ENCODE measurements at regions not wholly inside any gene's neighbourhood (a gene's known extent, or its start where the extent isn't known, plus 50 kb on each side); places are given as distances from the start of the nearest gene placed in this dataset.
A peak's percentile ranks its signal among the peaks of the same experiment; 100 is the strongest.

DNA sequence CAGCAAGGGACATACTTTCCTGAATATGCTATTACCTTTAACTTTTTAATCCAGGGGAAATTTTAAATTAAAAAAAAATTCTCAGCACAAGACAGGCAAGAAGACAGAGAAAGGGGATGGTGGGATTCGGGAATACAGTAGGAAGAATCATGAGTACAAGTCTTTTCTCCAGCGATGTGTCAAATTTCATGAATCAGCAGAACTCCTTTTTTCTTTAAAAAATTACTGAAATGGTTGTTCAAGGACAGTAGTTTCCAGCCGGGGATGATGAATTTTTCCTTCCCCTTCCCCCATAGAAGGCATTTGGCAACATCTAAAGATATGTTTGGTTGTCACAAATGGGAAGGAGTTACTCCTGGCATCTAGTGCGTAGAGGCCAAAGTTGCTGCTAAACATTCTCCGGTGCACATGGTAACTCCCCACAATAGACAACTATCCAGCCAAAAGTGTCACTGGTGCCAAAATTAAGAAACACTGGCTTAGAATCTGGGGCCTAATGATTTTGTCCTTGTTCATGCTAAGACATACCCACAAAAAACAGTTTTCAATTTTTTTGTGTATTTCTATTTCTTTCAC is 450.2 kb downstream of the CBLN4 start:
- Histone ChIP-seq H3K4me1 (ENCODE audit: low read depth) (no peaks in the 10 kb centered on the region), H3K4me3 (no peak overlapping the region), H3K9me3 (no peaks in the 10 kb centered on the region), H3K36me3 (ENCODE audit: low read depth) (no peaks in the 10 kb centered on the region)
- ATAC-seq (no peak), DNase-seq (no peak)
- intact Hi-C loops (cut with DNase I, micrococcal nuclease), result no loop called here
- TF ChIP-seq, protein P1, sequence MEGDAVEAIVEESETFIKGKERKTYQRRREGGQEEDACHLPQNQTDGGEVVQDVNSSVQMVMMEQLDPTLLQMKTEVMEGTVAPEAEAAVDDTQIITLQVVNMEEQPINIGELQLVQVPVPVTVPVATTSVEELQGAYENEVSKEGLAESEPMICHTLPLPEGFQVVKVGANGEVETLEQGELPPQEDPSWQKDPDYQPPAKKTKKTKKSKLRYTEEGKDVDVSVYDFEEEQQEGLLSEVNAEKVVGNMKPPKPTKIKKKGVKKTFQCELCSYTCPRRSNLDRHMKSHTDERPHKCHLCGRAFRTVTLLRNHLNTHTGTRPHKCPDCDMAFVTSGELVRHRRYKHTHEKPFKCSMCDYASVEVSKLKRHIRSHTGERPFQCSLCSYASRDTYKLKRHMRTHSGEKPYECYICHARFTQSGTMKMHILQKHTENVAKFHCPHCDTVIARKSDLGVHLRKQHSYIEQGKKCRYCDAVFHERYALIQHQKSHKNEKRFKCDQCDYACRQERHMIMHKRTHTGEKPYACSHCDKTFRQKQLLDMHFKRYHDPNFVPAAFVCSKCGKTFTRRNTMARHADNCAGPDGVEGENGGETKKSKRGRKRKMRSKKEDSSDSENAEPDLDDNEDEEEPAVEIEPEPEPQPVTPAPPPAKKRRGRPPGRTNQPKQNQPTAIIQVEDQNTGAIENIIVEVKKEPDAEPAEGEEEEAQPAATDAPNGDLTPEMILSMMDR (IDR thresholded peaks at IDR 0.05), result no peak

DNA sequence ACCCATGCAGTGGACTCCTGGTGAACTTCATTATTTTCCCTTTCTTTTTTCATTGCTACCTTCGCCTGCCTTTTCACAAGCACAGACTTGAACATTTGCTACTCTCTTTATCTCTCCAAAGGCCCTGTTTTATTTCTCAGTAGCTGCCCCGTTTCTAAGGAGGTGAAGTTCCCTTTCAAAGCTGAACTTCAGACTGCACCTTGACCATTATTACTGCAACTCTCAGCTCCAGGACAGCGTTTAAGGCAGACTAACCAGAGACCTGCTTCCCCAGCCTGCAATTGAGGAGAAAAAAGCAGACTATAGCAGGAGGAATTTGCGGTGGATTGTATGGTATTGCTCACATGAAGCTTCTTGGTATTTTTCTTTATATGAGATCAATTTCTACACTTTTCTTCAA is 460.7 kb downstream of the CBLN4 start:
- ATAC-seq, result peak; percentile 53

DNA sequence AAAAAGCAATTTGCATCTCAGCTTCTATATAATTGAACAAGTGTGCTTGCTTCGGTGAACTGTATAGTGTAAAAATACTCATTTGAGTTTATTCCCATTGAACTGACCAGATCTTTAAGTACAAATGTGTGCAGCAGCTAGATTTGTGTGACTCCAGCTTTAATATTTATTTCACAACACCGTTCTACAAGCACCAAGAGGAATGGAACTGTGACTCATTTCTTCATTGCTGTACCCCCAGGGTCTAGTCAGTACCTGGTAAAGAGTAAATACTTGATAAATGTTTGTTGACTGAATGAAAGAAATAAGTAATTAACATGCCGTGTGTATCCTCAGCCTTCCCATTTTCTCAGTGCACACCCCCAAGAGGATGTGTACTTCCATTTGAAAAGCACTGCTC is 464.8 kb downstream of the CBLN4 start:
- no peaks in the 10 kb centered on the region for H3K36me3 ChIP-seq (ENCODE audit: low read depth)
- TF ChIP-seq, protein P1 (IDR thresholded peaks at IDR 0.05), result no peak
- no peaks in the 10 kb centered on the region for H3K9me3 ChIP-seq
- ATAC-seq (no peak), DNase-seq (no peak)
- H3K4me3 ChIP-seq, result no peak overlapping the region
- intact Hi-C loops (cut with DNase I, micrococcal nuclease), result no loop called here
- H3K4me1 ChIP-seq (ENCODE audit: low read depth), result no peaks in the 10 kb centered on the region

More for the DNA sequence above, 460.7 kb downstream of the CBLN4 start:
- intact Hi-C loops (cut with DNase I, micrococcal nuclease), result no loop called here
- H3K36me3 ChIP-seq (ENCODE audit: low read depth), result no peaks in the 10 kb centered on the region
- no peak overlapping the region for H3K4me3 ChIP-seq
- TF ChIP-seq, protein P1 (IDR thresholded peaks at IDR 0.05), result no peak
- no peaks in the 10 kb centered on the region for H3K9me3 ChIP-seq
- H3K4me1 ChIP-seq (ENCODE audit: low read depth), result no peaks in the 10 kb centered on the region
- peak in 1 of 3 donors; percentile 6 for DNase-seq

DNA sequence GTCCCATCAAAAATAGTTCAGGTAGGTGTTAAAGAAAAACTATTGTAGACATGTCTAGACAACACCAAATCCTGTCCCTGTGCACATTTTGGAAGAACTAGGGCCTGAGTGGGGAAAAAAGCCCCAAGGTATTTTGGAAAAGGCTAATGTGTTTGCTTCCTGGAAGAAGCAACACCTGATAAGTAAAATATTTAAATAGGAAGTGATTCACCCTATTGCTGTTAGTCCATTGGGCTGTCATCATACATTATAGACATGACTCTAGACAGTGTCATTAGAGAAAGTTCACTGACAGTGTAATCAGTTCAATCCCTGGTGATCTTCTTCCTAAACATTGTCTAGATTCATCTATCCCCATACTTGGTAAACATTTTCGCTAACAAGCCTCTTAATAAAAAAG is 465.3 kb downstream of the CBLN4 start:
- Histone ChIP-seq H3K36me3 (ENCODE audit: low read depth) (no peaks in the 10 kb centered on the region), H3K4me1 (ENCODE audit: low read depth) (no peaks in the 10 kb centered on the region), H3K4me3 (no peak overlapping the region), H3K9me3 (no peaks in the 10 kb centered on the region)
- ATAC-seq (no peak), DNase-seq (no peak)
- intact Hi-C loops (cut with DNase I, micrococcal nuclease), result no loop called here
- TF ChIP-seq, protein P1 (IDR thresholded peaks at IDR 0.05), result no peak

DNA sequence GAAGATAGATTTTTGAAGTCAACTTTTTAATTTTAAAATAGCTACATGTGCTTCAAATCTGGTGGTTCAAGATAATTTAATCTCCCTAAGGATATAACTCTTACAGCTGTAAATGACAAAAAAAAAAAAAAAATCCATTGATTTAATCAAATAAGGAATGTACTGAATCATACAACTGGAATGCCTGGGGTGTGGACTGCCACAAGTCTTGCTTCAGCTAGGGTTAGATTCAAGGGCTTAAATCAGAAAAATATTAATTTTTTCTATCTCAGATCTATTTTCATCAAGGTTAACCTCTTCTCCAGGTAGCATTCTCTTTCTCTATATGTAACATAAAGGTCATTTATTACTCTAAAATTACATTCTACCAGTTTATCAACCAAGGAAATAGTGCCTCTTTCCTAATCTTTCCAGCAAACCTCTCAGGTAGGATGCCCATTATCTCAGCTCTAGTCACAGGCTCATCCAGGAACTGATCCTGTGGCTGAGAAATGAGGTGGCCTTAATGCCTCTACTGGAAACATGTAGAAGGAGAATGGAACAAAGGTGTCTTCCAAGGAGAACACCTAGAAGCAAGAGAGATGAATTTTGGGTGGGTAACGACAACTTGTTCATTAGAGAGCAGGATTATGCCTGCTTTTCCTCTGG is 466.9 kb downstream of the CBLN4 start:
- Histone ChIP-seq H3K9me3 (no peaks in the 10 kb centered on the region), H3K36me3 (ENCODE audit: low read depth) (no peaks in the 10 kb centered on the region), H3K4me3 (no peak overlapping the region), H3K4me1 (ENCODE audit: low read depth) (no peaks in the 10 kb centered on the region)
- DNase-seq, result no peak
- TF ChIP-seq, protein P1 (IDR thresholded peaks at IDR 0.05), result no peak
- intact Hi-C loops (cut with DNase I, micrococcal nuclease), result no loop called here
- no peak for ATAC-seq

Data from mucosa of descending colon (tissue), 3 donors.